A673 (cell line): ENCODE measurements at regions not wholly inside any gene's neighbourhood (a gene's known extent, or its start where the extent isn't known, plus 50 kb on each side); places are given as distances from the start of the nearest gene placed in this dataset.

Experiments
- BruUV-seq: library from RNA; stranded (reverse); fragments of 400-500 nt; replicated peaks from 2 replicates; lab custom pipeline; 2021; lab: Mats Ljungman, UMichigan
- CTCF ChIA-PET: fragments of 300-600 bp; sonication (Branson Sonifier 250); formaldehyde crosslinking; loops from one replicate; lab custom pipeline; 2022; ENCODE audit warnings: antibody characterized with exemption; lab: Charles Lee
- POLR2A ChIA-PET: fragments of 300-600 bp; sonication (Branson Sonifier 250); formaldehyde crosslinking; loops from one replicate; lab custom pipeline; 2022; ENCODE audit warnings: antibody characterized with exemption; ENCODE audit not compliant: low non-redundant PET; lab: Charles Lee
- DNase-seq: peaks from one replicate; pipeline ENCODE4 v3.0.0-alpha.2; 2015; ENCODE audit warnings: low spot score
- H3K27ac ChIP-seq: fragments of 200-600 bp; sonication (generic); 2 replicates; pipeline ENCODE4 v1.5.1; 2016; ENCODE audit warnings: mixed run types, low read depth, mild to moderate bottlenecking, mixed read lengths, antibody characterized with exemption, low read length; ENCODE audit not compliant: poor library complexity, severe bottlenecking
- H3K27me3 ChIP-seq: fragments of 200-600 bp; sonication (generic); replicated peaks from 2 replicates; pipeline ENCODE4 v1.6.1; 2017; ENCODE audit warnings: mixed run types, low read depth, mild to moderate bottlenecking, mixed read lengths, antibody characterized with exemption, low read length; ENCODE audit not compliant: insufficient read depth, poor library complexity
- H3K36me3 ChIP-seq: fragments of 200-600 bp; sonication (generic); 2 replicates; pipeline ENCODE4 v1.6.1; 2016; ENCODE audit warnings: mixed run types, mild to moderate bottlenecking, mixed read lengths, antibody characterized with exemption, low read length; ENCODE audit not compliant: insufficient read depth, poor library complexity, severe bottlenecking
- H3K4me1 ChIP-seq: fragments of 200-600 bp; sonication (generic); 2 replicates; pipeline ENCODE4 v1.6.1; 2017; ENCODE audit warnings: mixed run types, mild to moderate bottlenecking, mixed read lengths, antibody characterized with exemption, low read length; ENCODE audit not compliant: insufficient read depth, poor library complexity, severe bottlenecking
- H3K4me3 ChIP-seq: fragments of 200-600 bp; sonication (generic); 2 replicates; pipeline ENCODE4 v1.5.1; 2016; ENCODE audit warnings: low read depth, mixed run types, mild to moderate bottlenecking, mixed read lengths, low read length; ENCODE audit not compliant: poor library complexity, severe bottlenecking
- H3K9me3 ChIP-seq: fragments of 200-600 bp; sonication (generic); 2 replicates; pipeline ENCODE4 v1.6.1; 2016; ENCODE audit warnings: mixed run types, low read depth, mild to moderate bottlenecking, mixed read lengths, antibody characterized with exemption, low read length; ENCODE audit not compliant: poor library complexity, severe bottlenecking
- CTCF ChIP-seq: fragments of 300-800, 200-600 bp; sonication (generic); conservative IDR thresholded peaks from 2 replicates; pipeline ENCODE4 v1.5.1; 2017; ENCODE audit warnings: low read depth, mild to moderate bottlenecking, antibody characterized with exemption, low read length, moderate library complexity, mixed read lengths
- EZH2 ChIP-seq: fragments of 200-600 bp; sonication (generic); IDR thresholded peaks from 2 replicates; pipeline ENCODE4 v1.6.1; 2017; ENCODE audit warnings: borderline replicate concordance, low read depth, mild to moderate bottlenecking, mixed read lengths, antibody characterized with exemption, low read length; ENCODE audit not compliant: poor library complexity, severe bottlenecking
- intact Hi-C: fragments of 100-400 bp; cut with micrococcal nuclease; formaldehyde crosslinking; loops from one replicate; pipeline ENCODE4 v1.10.0; 2022; ENCODE audit not compliant: unreplicated experiment

DNA sequence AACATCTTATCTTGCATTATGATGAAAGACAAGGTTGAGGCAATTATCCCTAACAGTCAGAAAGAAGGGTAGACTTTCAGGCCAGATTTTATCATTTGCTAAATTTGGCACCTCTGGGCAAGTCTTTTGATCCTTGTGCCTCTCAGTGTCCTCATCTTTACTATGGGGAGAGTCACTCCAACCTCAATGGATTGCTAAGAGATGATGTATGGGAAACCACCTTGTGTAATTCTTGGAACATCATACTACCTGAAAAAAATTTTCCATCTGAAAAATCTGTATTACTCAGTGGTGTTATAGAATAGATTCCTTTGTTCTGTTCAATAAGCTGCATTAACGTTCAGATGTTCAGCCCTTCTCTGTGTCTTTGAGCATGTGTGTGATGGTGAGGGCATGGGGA lies 230.7 kb downstream of the TGFB2 start:
- CTCF ChIA-PET: no interaction called here
- no peaks in the 10 kb centered on the region for H3K4me1 ChIP-seq
- intact Hi-C loops: no loop called here

DNA sequence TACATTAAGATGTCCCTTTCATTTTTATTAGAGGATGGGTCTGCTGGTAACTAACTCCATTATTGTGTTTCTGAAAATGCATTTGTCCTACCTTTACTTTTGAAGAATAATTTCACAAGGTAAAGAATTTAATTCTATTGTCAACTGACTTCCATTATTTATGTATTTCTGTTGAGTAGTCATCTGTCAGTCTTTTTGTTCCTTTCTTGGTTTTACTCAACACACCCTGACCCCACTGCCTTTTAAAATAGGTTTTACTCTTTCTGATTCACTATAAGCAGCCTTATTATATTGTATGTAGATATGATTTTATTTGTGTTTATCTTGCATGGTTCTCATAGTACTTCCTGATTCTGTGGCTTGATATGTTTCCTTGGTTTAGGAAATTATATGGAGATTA lies 237.5 kb downstream of the TGFB2 start:
- ChIA-PET POLR2A (no interaction called here), CTCF (no interaction called here)
- peaks cover 6% of the 10 kb centered on the region for H3K9me3 ChIP-seq
- TF ChIP-seq CTCF (no peak), EZH2 (no peak)
- no peak for DNase-seq
- intact Hi-C loops: no loop called here
- no peak overlapping the region for H3K27ac ChIP-seq
- H3K4me3 ChIP-seq: no peak overlapping the region
- no peaks in the 10 kb centered on the region for H3K36me3 ChIP-seq
- H3K27me3 ChIP-seq: peaks cover 7% of the 10 kb centered on the region
- H3K4me1 ChIP-seq: no peaks in the 10 kb centered on the region
- no TSS peak for BruUV-seq

More for the DNA sequence above, 230.7 kb downstream of the TGFB2 start:
- TF ChIP-seq EZH2: no peak
- TF ChIP-seq CTCF: no peak
- no peaks in the 10 kb centered on the region for H3K9me3 ChIP-seq
- no peaks in the 10 kb centered on the region for H3K27me3 ChIP-seq
- H3K27ac ChIP-seq: no peak overlapping the region
- POLR2A ChIA-PET: no interaction called here
- no peaks in the 10 kb centered on the region for H3K36me3 ChIP-seq
- DNase-seq: no peak
- H3K4me3 ChIP-seq: no peak overlapping the region
- no TSS peak for BruUV-seq

DNA sequence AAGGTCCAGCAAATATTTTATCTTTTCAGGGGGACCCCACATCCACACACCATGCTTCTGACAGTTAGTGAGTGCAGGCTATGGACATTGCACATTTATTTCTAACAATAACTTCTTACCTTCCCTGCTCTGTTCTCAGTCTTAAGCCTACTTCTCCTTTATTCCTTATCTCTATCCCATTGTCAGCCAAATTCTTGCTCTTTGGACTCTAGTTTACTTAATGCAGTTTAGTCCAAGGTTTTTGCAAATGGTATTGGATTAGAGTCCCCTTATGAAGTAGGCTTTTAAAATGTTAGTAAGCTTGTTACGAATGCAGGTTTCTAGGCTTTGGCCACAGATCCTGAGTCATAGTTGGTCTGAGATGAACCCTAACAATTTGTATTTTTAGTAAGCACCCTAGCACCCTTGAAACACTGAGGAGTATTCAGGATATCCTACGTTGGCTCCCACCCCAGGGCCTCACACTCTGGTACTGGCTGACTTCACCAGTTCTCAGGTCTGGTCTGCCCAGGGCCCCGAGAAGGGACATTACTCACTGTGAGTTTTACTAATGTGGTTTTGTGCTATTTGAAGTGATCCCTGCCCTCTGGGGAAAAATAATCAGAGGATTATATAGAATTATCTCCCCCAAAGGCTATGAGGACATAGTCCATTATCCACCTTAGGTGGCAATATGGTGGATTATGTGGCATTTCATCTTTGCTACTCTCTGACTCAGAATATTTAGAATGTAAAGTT lies 239.5 kb downstream of the TGFB2 start:
- no peak overlapping the region for H3K27ac ChIP-seq
- H3K36me3 ChIP-seq: no peaks in the 10 kb centered on the region
- H3K27me3 ChIP-seq: peaks cover 7% of the 10 kb centered on the region
- CTCF ChIA-PET: no interaction called here
- POLR2A ChIA-PET: no interaction called here
- intact Hi-C loops: no loop called here
- no peaks in the 10 kb centered on the region for H3K4me1 ChIP-seq
- no peak overlapping the region for H3K4me3 ChIP-seq
- BruUV-seq: no TSS peak
- H3K9me3 ChIP-seq: peaks cover 6% of the 10 kb centered on the region
- DNase-seq: no peak
- TF ChIP-seq CTCF (no peak), EZH2 (no peak)
